ENCODE measurements at regions not wholly inside any gene's neighbourhood (a gene's known extent, or its start where the extent isn't known, plus 50 kb on each side); places are given as distances from the start of the nearest gene placed in this dataset.

DNA sequence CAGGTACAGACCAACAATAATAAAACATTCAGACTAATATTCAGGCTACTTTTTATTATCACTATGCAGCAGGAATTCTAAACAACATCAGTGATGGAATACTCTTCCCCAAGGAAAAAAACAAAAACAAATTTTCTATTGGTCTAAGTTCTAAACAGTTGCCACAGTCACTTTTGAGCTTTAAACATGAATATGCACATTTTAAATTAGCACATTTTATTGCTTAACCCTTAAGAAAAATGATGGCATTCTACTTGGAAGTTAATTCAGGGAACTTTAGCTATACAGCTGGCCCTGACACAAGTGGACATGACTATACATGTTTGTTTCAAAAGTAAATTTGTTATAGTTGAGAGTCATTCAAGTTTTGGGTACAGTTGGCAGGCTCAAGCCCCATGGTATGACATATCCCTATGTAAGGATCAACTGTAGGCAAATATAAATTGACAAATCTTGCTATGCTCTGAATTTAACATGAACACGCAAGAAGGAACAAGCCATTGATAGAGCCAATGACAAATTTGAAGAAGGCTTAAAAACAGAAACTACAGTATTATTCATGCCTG lies 224.3 kb upstream of the AMIGO2 start:
- TF ChIP-seq, protein P1, sequence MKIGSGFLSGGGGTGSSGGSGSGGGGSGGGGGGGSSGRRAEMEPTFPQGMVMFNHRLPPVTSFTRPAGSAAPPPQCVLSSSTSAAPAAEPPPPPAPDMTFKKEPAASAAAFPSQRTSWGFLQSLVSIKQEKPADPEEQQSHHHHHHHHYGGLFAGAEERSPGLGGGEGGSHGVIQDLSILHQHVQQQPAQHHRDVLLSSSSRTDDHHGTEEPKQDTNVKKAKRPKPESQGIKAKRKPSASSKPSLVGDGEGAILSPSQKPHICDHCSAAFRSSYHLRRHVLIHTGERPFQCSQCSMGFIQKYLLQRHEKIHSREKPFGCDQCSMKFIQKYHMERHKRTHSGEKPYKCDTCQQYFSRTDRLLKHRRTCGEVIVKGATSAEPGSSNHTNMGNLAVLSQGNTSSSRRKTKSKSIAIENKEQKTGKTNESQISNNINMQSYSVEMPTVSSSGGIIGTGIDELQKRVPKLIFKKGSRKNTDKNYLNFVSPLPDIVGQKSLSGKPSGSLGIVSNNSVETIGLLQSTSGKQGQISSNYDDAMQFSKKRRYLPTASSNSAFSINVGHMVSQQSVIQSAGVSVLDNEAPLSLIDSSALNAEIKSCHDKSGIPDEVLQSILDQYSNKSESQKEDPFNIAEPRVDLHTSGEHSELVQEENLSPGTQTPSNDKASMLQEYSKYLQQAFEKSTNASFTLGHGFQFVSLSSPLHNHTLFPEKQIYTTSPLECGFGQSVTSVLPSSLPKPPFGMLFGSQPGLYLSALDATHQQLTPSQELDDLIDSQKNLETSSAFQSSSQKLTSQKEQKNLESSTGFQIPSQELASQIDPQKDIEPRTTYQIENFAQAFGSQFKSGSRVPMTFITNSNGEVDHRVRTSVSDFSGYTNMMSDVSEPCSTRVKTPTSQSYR (CRISPR knock-in tag; IDR thresholded peaks at IDR 0.05; ENCODE audit: borderline replicate concordance), result no peak
- no peak for TF ChIP-seq MTA1 (CRISPR knock-in tag; IDR thresholded peaks at IDR 0.05; ENCODE audit: borderline replicate concordance)
- no peak for TF ChIP-seq JUND (CRISPR knock-in tag; IDR thresholded peaks at IDR 0.05)
- TF ChIP-seq CTCF (CRISPR knock-in tag; IDR thresholded peaks at IDR 0.05), result no peak
- TF ChIP-seq, protein P2, sequence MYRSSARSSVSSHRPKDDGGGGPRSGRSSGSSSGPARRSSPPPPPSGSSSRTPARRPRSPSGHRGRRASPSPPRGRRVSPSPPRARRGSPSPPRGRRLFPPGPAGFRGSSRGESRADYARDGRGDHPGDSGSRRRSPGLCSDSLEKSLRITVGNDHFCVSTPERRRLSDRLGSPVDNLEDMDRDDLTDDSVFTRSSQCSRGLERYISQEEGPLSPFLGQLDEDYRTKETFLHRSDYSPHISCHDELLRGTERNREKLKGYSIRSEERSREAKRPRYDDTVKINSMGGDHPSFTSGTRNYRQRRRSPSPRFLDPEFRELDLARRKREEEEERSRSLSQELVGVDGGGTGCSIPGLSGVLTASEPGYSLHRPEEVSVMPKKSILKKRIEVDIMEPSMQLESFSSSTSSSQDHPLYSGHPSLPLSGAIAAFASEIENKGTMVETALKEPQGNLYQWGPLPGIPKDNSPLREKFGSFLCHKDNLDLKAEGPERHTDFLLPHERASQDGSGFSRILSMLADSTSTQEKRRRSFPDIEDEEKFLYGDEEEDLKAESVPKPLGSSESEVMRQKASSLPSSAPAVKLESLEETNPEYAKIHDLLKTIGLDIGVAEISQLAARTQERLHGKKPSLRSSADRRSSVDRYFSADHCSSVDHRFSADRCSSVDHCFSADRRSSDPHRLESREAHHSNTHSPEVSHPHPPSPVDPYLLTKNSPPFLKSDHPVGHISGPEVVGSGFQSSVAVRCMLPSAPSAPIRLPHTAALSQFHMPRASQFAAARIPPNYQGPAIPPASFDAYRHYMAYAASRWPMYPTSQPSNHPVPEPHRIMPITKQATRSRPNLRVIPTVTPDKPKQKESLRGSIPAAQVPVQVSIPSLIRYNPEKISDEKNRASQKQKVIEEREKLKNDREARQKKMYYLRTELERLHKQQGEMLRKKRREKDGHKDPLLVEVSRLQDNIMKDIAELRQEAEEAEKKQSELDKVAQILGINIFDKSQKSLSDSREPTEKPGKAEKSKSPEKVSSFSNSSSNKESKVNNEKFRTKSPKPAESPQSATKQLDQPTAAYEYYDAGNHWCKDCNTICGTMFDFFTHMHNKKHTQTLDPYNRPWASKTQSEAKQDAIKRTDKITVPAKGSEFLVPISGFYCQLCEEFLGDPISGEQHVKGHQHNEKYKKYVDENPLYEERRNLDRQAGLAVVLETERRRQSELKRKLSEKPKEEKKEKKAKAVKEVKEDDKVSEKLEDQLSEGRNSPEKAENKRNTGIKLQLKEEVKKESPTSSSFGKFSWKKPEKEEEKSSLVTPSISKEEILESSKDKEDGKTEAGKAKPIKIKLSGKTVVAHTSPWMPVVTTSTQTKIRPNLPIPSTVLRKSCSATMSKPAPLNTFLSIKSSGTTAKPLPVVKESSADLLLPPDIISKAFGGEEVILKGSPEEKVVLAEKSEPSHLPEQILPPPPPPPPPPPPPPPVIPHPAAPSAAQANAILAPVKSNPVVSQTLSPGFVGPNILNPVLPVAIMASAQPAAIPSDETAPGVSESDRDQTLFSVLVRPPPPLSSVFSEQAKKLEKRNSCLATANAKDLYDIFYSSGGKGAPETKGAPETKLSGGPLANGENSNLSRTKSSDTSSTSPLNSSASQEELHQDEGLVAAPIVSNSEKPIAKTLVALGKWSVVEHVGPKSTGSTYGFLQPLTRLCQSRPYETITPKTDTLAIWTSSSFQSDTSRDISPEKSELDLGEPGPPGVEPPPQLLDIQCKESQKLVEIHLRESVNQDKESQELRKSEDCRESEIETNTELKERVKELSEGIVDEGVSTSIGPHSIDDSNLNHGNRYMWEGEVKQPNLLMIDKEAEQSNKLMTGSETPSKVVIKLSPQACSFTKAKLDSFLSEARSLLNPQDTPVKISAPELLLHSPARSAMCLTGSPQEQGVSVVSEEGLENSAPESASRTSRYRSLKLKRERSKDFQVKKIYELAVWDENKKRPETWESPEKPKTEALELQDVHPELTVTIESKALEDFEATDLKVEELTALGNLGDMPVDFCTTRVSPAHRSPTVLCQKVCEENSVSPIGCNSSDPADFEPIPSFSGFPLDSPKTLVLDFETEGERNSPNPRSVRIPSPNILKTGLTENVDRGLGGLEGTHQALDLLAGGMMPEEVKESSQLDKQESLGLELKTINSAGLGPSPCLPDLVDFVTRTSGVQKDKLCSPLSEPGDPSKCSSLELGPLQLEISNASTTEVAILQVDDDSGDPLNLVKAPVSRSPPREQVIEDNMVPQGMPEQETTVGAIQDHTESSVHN (CRISPR knock-in tag; IDR thresholded peaks at IDR 0.05), result no peak

Data from HepG2 (cell line).